ENCODE measurements at regions not wholly inside any gene's neighbourhood (a gene's known extent, or its start where the extent isn't known, plus 50 kb on each side); places are given as distances from the start of the nearest gene placed in this dataset.

DNA sequence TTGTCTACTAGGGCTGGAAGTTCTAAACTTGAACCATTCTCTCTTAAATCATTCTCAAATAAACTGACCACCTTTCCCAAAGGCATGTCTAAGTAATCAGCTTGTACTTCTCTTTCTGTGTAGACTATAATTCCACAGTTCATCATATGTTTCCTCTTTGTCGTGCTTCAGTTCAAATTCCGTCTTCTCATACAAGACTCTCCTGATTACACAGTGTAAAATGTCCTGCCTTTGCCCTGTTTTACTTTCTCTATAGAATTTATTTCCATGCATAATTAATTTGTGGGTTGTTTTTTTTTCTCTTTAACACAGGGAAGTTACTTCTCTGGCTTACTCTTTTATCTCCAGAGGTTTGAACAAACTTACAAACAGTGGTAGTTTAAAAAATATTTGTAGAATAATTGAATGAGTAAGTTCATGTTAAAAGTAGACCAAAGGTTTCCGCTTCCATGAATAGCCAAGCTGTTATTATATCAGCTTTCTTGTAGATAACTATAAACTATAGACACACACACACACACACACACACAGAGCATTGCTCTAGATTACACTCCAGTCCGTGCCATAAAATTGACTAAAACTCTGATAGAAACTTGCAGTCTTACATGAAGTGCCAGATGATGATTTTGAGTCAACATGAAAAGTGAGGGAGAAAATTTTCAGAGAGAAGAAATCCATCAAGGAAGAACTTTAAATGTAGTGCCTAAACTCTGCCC is 119.0 kb downstream of the SUCNR1 start:
- no peak for DNase-seq (ENCODE audit: low read depth in 2 of 2)

DNA sequence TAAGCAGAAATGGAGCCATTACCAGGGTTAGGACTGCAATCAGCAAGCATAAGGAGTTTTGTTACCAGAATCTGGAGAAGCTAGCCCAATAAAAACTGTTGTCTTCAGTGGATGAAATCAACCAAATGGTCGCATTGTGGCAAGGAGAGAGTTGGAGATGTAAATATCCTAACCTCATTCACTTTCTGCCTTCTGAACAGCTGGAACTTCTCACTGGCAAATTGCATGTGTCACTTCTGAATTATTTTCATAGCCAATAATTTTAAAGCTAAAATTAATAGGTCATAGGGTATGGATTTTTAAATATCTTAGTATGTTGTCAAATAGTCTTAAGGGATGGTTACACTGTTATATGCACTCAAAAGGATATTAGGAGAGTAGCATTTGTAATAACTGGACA is 121.6 kb downstream of the SUCNR1 start:
- no peak for DNase-seq (ENCODE audit: low read depth in 2 of 2)

DNA sequence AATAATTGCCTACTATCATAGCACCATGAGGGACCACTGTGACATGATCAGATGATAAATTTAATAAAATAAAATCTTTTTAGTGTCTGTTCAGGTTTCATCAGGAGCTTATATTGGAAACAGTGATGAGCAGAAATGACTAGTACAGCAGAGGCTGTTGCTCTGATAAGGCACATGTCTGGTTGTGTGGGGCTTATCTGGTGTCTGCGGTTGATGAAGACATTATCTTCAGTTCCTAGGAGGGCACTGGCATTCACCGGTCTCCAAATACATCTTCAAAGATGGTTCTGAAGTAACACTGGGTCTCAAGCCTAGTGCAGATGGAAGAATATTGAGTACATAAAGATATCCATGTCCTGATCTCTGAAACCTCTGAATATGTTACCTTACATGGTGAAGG is 125.3 kb downstream of the SUCNR1 start:
- DNase-seq (ENCODE audit: low read depth in 2 of 2): no peak

DNA sequence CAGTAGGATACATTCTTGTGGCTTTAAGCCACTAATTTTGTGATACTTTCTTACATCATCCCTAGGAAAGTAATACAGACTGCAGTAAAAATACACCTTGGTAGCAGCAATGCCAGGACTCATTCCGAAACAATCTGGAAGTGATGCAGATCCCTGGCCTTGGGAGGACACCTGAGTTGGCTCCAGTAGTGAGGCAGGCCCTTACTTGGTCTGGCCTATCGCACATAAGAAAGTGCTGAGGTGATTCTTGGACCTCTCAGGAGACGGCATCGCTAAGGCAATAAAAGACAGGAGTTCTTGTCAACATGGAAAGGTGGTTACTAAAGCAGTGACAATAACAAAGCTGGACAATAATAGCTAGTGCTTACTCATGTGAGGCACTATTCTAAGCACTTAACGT is 126.5 kb downstream of the SUCNR1 start:
- DNase-seq (ENCODE audit: low read depth in 2 of 2): no peak

DNA sequence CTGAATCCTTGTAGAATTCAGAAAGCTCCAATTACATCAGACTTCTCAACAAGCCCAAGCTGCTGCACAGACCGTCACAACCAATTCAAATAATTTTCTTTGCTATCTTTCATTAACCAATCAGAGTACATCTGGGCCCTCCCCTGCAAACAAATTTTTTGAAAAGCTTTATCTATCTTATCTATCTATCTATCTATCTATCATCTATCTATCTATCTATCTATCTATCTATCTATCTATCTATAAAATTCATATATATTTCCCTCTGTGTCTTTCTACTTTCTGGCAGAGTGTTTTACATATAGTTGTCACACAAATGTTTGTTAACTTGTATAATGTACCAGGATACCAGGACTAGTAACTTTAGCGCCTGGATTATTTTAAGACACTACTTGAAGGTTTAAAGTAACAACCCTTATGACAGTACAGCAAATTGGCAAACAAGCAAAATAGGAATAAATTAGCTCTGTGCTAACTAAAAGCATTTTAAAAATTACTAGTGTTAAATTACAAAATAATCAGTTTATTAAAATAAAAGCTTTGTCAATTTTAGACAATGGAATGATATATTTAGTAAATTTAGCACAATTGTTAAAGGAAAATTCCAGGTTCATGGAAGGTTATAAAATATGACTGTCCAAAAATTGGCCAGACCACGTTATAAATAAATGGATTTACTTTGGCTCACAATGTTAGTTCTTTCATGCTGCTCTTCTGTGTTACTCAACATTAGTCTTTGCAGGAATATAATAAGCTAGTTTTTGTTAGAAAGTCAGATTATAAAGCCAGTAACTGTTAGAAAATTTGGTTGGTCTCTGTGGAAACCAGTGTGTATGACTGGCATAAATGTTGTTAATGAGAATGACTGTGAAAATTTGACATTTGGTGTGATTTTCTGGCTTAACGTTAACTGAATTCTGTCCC is 138.6 kb downstream of the SUCNR1 start:
- no peak for DNase-seq (ENCODE audit: low read depth in 2 of 2)

DNA sequence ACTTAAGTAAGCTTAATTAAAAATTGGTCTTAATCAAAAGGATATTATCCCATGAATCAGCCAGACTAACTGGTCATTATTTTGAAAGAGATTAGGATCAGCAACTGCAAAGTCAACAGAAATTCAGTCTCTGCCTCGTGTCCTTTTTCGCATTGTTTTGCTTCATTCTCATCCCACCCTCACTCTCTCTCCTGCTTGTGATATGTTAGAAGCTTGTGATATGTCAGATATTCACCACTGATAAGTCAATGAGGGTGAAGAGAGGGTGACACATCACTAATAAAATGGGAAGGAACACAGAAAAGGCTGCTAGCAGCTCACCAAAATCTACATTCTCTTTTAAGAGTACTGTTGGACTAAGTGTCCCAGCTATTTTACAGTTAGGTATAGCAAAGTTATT is 146.1 kb downstream of the SUCNR1 start:
- peak; percentile 51 to 71 for DNase-seq (ENCODE audit: low read depth in 2 of 2)

DNA sequence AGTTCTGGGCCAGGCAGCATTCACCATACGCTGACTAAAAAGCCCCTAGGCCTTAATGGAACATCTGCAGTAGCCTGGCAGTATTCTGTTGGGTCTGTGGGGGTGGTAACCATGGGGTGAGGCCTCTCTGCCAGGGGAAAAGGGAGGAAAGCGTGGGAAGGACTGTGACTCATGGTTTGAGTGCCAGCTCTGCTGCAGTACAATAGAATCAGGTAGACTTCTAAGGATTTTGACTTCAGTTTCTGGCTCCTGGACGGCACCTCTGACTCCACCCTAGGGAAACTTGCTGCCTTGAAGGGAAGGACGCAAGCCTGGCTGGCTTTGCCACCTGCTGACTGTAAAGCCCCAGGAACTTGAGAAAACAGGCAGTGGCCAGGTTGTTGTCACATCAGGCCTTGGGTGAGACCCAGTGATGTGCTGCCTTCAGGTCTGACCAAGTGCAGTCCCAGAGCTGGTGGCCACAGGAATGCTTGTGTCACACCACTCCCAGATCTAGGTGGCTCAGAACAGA is 148.6 kb downstream of the SUCNR1 start:
- DNase-seq (ENCODE audit: low read depth in 2 of 2): peak; percentile 62 to 74

DNA sequence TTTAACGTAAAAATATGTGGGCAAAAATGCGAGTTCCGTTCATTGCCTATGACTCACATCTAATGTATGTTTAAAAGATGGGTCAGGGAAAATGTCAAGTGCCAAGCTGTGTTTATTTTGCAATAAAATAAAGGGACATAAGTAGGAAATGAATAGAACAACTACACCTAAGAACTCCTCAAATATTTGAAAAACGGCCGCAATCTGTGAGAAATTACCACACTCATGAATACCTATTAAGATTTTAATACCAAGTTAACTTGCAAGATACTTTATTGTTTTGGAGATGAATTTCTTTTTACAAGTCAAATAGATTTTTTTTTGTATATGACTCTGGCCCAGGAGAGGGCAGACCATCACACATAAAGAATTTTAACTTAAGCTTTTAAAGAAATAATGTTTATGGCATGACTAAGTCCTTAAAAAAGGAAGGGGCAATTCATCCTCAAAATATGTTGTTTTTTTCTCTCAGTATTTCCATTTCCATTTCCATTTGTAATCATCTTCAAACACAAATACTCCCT is 152.7 kb downstream of the SUCNR1 start:
- peak; percentile 79 to 88 for DNase-seq (ENCODE audit: low read depth in 2 of 2)

DNA sequence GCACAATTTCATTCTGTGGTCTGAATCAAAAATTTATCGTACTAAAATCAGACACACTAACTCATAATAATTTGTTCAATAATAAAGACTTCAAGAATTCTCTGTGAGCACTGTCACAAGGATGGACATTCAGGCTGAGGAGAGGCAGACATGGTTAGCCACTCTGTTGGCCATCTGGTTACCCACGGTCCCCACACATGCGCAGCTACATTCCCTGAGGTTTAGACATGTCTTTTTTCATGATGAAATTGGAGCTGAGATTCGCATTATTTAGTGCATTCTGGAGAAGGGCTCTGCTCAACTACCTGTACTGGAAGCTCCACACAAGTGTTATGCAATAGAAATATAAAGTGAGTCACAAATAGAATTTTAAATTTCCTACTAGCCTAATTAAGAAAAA is 156.9 kb downstream of the SUCNR1 start:
- no peak for DNase-seq (ENCODE audit: low read depth in 2 of 2)

DNA sequence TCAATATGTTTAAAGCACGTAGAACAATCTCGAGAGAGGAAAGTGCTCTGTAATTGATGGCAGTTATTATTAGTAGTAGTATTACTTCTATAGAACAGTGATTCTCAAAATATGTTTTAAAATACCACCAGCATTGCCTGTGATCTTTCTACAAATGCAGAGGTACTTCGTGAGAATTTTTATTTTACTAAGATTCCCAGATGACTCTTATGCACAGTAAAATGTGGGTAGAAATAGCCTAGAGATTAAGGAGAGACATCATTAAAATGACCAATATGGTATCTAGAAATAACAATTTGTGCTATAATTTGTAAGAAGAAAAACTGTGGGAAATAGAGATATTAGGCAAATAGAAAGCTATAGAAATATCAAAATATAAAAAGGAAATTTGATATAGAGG is 157.9 kb downstream of the SUCNR1 start:
- no peak for DNase-seq (ENCODE audit: low read depth in 2 of 2)

DNA sequence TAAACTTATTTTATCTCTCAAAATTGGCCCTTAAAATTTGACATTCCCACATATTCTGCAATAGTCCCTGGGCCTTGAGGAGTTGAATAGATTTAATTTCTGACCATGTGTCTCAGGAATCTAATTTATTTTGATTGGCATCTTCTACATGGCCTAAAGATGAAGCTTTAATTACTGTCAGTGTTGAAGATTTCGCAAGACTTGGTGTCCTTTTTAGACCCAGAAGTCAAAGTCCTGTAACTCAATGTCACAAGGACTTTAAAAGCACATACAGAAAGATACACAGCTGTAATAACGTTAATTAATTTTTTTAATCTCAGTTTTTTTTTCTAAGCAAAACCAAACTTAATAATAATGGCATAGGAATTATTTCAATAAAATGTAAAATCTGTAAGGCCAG is 163.9 kb downstream of the SUCNR1 start:
- no peak for DNase-seq (ENCODE audit: low read depth in 2 of 2)

DNA sequence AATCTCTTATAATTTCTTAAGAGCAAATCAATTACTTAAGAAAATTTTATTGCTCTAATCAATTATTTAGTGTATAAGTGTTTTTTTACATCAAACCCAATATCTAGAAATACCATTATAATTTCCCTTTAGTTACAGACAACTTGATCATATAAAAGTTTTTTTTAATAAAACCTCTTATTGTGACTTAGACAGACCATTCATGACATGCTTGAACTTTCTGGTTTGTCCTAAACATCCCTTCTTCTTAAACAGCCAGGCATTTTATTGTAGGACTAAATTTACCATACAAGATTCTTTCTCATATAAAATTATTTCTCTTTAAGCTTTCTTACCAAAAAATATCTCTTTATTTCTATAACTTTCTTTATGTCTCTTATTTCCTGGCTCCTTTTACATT is 164.5 kb downstream of the SUCNR1 start:
- DNase-seq (ENCODE audit: low read depth in 2 of 2): no peak

DNA sequence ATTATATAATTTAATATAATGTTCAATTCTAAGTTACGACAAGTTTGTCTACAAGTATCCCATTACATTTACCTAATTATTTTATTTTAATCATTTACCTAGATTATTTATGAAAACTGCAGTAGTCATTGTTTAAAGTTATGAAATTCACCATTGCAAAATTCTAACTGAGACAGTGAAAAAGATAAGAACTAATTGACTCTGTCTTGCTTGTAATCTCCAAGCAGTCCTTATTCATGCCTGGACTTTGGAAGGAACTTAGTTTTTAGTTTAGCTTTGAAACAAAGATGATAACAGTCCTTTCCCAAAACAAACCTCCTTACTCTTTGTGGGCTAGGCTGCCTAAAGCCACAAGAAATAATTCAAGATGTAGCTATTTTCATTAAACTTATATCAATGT is 165.0 kb downstream of the SUCNR1 start:
- DNase-seq (ENCODE audit: low read depth in 2 of 2): no peak

DNA sequence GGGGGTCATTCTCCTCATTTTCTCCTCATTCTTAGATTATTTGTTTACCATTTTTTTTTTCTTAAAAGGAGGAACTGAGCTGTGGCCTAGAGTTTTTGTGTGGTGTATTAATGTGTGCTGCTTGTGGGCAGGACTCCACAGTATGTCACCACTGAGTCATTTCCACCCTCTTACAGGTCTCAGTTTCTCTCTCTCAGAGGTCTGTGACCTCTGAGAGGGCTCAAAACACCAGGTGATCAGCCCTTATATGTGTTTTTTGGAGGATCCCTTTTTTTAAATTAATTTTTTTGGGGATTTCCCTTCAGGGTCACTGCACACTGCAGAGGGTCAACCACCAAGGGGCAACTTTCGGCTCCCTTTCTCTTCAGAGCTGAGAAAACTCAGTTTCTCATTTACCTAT is 166.4 kb downstream of the SUCNR1 start:
- no peak for DNase-seq (ENCODE audit: low read depth in 2 of 2)

DNA sequence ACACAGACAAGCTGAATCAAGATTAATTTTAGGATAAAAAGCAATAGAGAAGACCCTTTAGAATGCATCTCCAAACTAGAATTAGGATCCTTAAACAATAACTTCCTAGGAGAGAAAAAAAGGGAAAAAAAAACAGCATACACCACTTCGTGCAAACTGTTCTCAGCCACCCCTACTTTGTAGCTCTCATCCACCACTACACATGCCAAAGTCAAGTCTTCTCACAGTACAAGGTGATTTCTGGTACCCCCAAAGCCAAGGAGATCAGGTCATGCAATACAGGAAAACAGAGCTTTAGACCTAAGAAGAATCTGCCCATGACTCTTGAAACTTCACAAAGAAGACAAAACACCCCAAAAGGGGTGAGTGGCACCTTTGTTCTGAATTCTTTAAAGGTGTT is 166.9 kb downstream of the SUCNR1 start:
- no peak for DNase-seq (ENCODE audit: low read depth in 2 of 2)

DNA sequence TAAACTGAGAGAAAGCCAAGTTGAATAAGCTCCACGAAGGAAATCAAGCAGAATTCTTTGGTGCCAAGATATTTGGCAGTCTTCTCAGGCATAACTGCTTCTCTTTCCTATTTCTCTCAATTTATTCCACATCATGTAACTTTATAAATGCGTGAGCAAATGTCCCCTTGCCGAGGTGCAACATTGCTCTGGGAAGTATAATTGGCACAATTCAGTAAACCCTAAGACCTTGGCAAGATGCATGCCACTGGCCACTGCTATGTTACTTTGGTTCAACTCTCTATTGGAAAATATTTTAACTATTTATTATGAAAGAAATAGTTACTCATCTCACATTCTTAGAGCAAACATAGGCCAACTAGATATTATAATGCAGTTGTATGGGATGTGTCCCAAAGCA is 170.2 kb downstream of the SUCNR1 start:
- DNase-seq (ENCODE audit: low read depth in 2 of 2): no peak

DNA sequence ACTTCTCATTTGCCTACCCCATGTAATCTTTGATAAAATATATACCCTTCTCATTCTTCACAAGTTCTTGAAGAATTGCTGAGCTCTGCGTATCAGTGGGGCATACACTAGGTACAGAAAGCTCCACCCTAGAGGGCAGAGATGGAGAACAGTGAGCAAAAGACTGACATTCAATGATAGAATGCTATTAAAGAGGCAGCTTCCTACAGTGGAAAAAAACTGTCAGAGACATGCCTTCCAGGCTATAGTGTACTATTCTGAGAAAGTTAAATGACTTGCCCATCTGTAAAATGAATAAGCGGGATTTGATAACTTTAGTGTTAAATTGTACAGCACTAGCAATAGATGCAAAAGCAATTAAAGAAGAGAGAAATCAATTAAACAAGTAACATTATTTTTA is 172.8 kb downstream of the SUCNR1 start:
- DNase-seq (ENCODE audit: low read depth in 2 of 2): peak in 1 of 2 donors; percentile 58

DNA sequence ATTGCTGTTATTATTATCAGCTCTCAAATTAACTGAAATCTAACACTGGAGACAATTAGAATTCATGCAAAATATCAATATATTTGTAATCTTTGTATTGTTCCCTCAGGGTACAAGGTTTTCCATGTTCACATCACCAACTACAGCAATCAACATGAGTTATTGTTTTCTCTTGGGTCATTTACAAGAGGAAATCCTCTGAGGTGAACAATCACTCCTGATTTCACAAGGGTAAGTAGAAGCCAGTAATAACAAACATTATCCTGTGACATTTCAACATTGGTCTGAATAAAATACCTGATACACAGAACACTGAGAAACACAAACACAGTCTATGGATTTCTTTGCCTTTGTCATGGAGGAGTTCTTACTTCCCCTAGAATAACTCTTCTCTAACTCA is 174.0 kb downstream of the SUCNR1 start:
- DNase-seq (ENCODE audit: low read depth in 2 of 2): peak; percentile 89 to 96

DNA sequence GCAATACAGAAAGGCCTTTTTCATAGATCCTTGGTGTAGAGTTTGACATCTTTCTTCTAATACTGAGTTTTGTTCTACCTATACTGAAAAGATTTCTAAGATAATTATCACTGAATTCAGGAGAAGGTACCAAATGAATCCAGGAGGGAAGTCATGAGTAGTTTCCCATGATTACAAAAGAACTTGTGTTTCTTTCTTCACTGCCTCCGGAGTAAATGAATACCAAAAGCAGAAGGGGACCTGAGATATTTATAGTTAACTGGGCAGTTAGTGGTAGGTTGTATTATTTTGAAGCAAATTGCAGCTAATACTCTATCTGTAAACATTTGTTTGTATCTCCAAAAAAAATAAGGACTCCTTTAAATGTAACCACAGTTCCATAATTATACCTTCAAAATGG is 175.4 kb downstream of the SUCNR1 start:
- DNase-seq (ENCODE audit: low read depth in 2 of 2): peak in 1 of 2 donors; percentile 3

DNA sequence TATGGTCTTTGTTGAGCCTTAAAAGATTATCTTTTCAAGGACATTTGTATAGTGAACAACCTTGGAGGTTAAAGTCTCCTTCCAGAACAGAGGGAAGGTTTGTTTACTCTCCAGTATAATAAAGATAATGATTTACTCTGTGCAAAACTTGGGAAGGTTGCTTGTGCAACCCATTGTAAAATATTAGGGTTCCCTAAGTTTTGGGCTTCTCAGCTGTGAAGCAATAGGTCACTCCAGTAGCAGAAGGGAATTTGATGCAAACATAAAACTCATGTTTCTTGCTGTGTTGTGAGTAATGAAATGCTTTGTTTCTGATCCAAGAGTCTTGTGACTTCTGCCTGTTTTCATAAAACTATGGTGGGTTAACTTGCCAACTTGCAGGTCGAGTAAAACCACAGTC is 177.5 kb downstream of the SUCNR1 start:
- DNase-seq (ENCODE audit: low read depth in 2 of 2): no peak

DNA sequence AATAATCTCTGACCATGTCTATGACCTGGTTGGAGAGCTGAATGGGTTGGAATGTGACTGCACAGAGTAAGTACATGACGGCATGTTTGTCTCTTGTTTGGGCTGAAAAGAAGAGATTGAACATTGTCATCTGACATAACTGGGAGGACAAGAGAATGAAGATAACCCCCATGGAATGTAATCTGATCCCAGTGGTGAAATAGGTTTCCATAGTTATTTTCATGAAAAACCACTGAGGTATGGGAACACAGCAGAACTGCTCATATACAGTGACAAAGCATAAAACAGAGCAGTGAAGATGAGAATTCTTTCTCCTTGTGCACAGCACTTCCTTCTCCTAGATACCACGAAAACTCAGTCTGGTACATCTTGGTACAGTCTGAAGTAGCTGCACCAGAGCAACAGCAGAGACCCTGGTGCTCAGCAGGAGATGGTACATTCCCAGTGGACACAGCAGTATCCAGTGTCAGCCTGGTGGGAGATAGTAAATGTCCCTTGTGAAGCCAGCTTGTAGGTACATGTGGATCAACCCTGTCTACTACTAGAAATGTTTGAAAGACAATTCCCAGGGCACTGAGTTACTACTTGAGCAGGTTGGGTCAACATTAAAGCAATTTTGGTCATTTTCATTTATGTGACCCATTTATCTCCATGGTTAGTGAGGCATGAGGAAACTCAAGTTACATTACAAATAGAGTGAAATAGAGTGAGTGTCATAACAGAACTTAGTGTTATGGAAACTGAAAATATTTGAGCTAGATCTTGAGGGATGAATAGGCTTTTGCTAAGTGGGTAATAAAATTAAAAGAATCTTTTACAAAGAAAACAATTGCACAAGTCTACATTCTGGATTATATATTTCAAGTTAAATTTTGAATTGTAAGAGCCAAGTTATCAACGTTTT is 178.3 kb downstream of the SUCNR1 start:
- DNase-seq (ENCODE audit: low read depth in 2 of 2): no peak

Data from lung microvascular endothelial cell (primary cell).